Glomerular endothelial cell (primary cell): ENCODE measurements at regions not wholly inside any gene's neighbourhood (a gene's known extent, or its start where the extent isn't known, plus 50 kb on each side); places are given as distances from the start of the nearest gene placed in this dataset.
"Not testable (repeated sequence)": the region's sequence is repeated elsewhere in the genome, so short reads cannot be mapped to it uniquely, and the experiment has no call there.

ENCODE experiments used
- DNase-seq: peaks from one replicate; pipeline ENCODE4 v3.0.0-alpha.2; 2011; ENCODE audit warnings: low read depth, low spot score; ENCODE audit errors: extremely low read depth

- DNase-seq, result no peak
Observed at GRCh38 chr16:59604354-59604753, 870.2 kb upstream of the GOT2 start.

DNA sequence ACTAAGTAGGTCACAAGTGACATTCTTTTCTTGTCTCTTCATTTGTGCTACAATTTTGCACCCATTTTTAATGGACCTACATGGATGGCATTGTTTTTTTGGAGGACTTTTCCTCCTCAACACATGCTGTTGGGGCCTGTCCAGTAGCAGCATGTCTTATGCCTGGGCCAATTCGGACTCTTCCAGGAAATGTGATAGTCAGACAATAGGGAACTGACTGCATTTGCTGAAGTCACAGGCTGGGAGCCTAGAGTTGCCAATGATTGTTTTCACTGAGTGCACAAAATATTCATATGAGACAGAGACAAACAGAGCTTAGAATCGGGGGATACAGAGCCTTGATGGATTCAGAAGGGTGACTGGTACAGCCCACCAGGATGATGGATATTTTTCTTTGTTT lies 867.3 kb upstream of the GOT2 start:
- DNase-seq, result no peak

GRCh38 chr16:59597269-59597668 lies 863.2 kb upstream of the GOT2 start:
- DNase-seq, result no peak

GRCh38 chr16:59596693-59597092 lies 862.6 kb upstream of the GOT2 start:
- no peak for DNase-seq

DNA sequence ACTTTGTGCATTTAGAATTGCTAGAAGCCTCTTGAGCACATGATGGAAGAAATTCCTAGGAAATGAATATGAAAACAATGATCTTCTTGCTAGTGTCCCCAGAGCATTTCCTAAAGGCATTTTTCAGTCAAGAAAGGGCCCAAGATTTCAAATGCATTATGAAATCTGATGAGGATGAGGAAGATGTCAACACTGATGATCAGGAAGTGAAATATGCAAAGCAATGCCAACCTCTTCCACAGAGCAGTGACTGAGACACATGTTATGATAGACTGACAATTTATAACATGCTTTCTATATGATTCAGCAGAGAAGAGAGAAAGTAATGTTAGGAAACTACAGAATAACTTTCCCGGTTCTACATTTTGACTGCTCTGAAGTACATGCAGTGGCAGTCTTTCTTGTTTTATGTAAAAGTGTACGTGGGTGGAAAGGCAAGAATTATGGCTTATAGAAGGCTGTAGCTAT lies 859.1 kb upstream of the GOT2 start:
- DNase-seq, result no peak

GRCh38 chr16:59591480-59591879 lies 857.4 kb upstream of the GOT2 start:
- DNase-seq, result no peak

- DNase-seq, result no peak
Observed at GRCh38 chr16:59590845-59591244, 856.7 kb upstream of the GOT2 start.

DNA sequence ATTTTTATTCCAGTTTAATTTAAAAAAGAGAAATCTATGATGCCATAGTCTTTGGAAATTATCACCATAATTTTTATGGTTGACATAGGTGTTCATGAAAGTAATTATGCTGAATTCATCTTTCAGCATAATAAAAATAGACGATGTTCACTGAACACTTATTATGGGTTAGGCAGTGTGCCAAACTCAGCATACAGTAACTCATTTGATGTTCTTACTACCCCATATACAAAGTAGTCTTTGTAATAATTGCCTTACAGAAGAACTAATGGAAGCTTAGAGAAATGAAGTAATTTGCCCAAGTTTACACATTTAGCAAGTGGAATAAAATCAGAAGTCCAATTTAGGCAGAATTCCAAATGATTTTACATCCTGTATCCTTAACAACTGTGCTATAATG lies 852.2 kb upstream of the GOT2 start:
- DNase-seq, result no peak

- DNase-seq, result no peak
Observed at GRCh38 chr16:59574296-59574695, 840.2 kb upstream of the GOT2 start.

GRCh38 chr16:59573528-59574271 lies 839.6 kb upstream of the GOT2 start:
- DNase-seq, result no peak

- DNase-seq, result no peak
Observed at GRCh38 chr16:59567496-59567895, 833.4 kb upstream of the GOT2 start.

DNA sequence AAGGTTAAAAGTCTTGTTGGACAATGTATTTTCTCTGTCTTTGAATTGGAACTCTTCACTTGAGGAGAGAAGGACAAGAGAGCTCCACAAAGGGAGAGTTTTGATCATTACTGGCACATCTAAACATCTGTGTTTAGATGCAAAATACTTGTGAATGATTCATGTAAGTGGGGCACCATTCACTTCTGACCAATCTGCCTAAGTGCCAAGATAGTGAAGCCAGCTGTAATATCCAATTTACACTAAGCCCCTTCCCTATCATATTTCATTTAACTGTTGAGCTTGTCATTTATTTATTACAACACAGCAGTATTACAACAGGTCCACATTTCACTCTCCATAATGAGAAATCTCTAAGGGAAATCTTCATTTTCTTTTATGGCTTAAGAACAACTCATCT lies 832.3 kb upstream of the GOT2 start:
- DNase-seq, result no peak

GRCh38 chr16:59558679-59559078 lies 824.6 kb upstream of the GOT2 start:
- no peak for DNase-seq

DNA sequence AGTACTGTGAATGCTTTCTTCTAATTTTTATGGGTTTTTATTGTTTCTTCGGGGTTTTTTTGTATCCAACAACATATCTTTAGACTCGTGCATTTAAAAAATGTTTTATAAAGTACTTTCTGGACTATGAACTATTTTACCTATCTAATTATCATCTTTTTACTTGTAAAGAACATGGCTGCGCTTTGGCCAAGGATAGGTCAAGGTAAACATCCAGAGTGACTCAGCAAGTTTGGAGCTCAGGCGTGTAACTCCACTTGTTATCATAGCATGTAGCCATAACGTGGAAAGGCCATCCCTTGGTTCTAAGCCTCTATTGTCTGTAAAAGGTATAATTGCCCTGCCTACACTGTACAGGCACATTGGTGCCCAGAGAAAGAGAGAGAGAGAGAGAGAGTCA lies 818.0 kb upstream of the GOT2 start:
- DNase-seq, result no peak

DNA sequence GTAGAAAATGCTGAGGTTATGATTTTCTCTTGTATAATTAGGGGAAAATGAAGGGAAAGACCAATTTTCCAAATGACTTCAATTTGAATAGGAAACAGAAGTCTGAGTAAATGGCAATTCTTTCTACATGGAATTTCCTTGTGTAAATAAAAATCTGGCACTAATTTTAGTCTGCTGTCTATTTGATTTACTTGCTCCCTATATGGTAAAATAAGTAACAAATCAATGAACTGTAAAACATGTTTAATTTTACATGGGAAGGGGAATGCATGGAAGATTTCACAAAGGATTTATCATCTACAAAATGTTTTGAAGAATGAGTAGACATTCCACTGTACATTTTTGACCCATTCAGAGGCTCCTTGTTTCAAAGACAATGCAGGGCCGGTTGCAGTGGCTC lies 811.6 kb upstream of the GOT2 start:
- DNase-seq, result no peak

DNA sequence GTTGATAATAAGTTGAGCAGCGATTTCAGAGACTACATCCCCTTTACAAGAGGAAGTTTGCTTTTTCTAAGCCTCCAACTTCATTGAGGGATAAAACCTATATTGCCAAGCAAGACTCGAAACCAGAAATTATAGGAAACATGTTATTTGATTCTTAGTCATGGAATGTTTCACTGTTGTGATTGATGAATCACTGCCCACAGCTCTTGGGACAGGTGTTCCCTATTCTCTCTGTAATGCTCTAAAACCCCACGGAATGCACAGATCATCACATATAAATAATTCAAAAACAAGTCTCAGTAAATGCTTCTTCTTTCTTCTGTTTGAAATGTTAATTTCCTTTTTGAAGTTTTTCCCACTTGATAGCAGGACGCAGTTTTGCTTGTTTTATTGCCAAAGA lies 809.5 kb upstream of the GOT2 start:
- DNase-seq, result no peak

DNA sequence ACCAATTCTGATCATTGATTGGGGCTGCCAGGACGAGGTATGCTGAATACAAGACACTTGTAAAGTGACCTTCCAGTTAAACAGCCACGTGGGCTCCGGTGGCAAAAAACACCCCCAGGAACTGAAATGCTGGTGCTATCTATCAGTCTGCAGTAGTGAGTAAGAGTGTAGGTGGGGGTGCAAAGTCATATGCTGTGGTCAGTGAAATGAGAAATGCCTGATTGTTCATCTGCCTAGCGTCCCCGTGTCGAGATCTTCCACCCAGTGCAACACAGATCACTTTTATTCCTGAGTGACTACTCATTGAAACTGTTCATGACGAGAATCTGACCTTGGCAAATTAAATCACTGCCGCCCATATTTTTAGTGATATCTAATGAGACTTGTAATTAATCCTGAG lies 806.5 kb upstream of the GOT2 start:
- DNase-seq, result no peak

- no peak for DNase-seq
Observed at GRCh38 chr16:59535298-59535697, 801.2 kb upstream of the GOT2 start.

- DNase-seq, result no peak
Observed at GRCh38 chr16:59527206-59527997, 793.3 kb upstream of the GOT2 start.

- no peak for DNase-seq
Observed at GRCh38 chr16:59522826-59523225, 788.7 kb upstream of the GOT2 start.

- not testable (repeated sequence) for DNase-seq
Observed at GRCh38 chr16:59518721-59519120, 784.6 kb upstream of the GOT2 start.

GRCh38 chr16:59514651-59515050 lies 780.5 kb upstream of the GOT2 start:
- DNase-seq, result no peak
